ENCODE measurements at regions not wholly inside any gene's neighbourhood (a gene's known extent, or its start where the extent isn't known, plus 50 kb on each side); places are given as distances from the start of the nearest gene placed in this dataset.

GRCh38 chr2:123935405-123935804 lies 89.7 kb upstream of the CNTNAP5 start:
- Mint-ChIP-seq H3K4me1 (no peaks in the 10 kb centered on the region), H3K4me3 (no peak overlapping the region), H3K36me3 (peaks cover 6% of the 10 kb centered on the region), H3K27me3 (ENCODE audit: low read depth) (no peaks in the 10 kb centered on the region), H3K9me3 (peaks cover 20% of the 10 kb centered on the region), H3K27ac (no peak overlapping the region)
- POLR2A ChIA-PET, result no interaction called here
- DNase-seq (ENCODE audit: low spot score), result no peak
- CTCF ChIA-PET, result interaction anchor here (0.6 kb wide), 1 partner anchor 58 kb away, joined by 3 read pairs; no protein-coding TSS in a partner anchor
- no peak for TF ChIP-seq ARID4B (CRISPR knock-in tag; IDR thresholded peaks at IDR 0.05; ENCODE audit: borderline replicate concordance)
- no peak for TF ChIP-seq RELA (CRISPR knock-in tag; IDR thresholded peaks at IDR 0.05; ENCODE audit: borderline replicate concordance)
- TF ChIP-seq PREB (CRISPR knock-in tag; IDR thresholded peaks at IDR 0.05; ENCODE audit: borderline replicate concordance), result no peak
- no peak for TF ChIP-seq MAX (CRISPR knock-in tag; IDR thresholded peaks at IDR 0.05)
- TF ChIP-seq EMX1 (CRISPR knock-in tag; IDR thresholded peaks at IDR 0.05), result no peak
- no peak for TF ChIP-seq AR (CRISPR knock-in tag; IDR thresholded peaks at IDR 0.05)
- TF ChIP-seq NFYB (CRISPR knock-in tag; conservative IDR thresholded peaks at IDR 0.05; ENCODE audit: low read depth), result no peak
- no peak for TF ChIP-seq TP53 (CRISPR knock-in tag; IDR thresholded peaks at IDR 0.05)
- ATAC-seq, result no peak

GRCh38 chr2:123953846-123954245 lies 71.2 kb upstream of the CNTNAP5 start:
- DNase-seq (ENCODE audit: low spot score) (no peak), ATAC-seq (no peak)
- Mint-ChIP-seq H3K27ac (no peak overlapping the region; the same call in 1 of the 2 replicates), H3K4me1 (peaks cover 8% of the 10 kb centered on the region), H3K4me3 (no peak overlapping the region), H3K9me3 (peaks cover 25% of the 10 kb centered on the region), H3K36me3 (no peaks in the 10 kb centered on the region), H3K27me3 (ENCODE audit: low read depth) (no peaks in the 10 kb centered on the region)
- POLR2A ChIA-PET, result no interaction called here
- CTCF ChIA-PET, result no interaction called here
- TF ChIP-seq ZNF512 (CRISPR knock-in tag; IDR thresholded peaks at IDR 0.05; ENCODE audit: borderline replicate concordance) (no peak), TP53 (CRISPR knock-in tag; IDR thresholded peaks at IDR 0.05) (no peak), E2F4 (CRISPR knock-in tag; IDR thresholded peaks at IDR 0.05; ENCODE audit: borderline replicate concordance, low read depth) (no peak), CBFB (CRISPR knock-in tag; IDR thresholded peaks at IDR 0.05; ENCODE audit: low read depth) (no peak), HMGXB4 (CRISPR knock-in tag; IDR thresholded peaks at IDR 0.05) (no peak), ZNF532 (CRISPR knock-in tag; IDR thresholded peaks at IDR 0.05; ENCODE audit: borderline replicate concordance) (no peak), IRF2 (CRISPR knock-in tag; IDR thresholded peaks at IDR 0.05; ENCODE audit: borderline replicate concordance, low read depth) (no peak)

Measured in WTC11 (cell line).